NCI-H748 (cell line): ENCODE measurements at regions not wholly inside any gene's neighbourhood (a gene's known extent, or its start where the extent isn't known, plus 50 kb on each side); places are given as distances from the start of the nearest gene placed in this dataset.

Experiments used
- DNase-seq: peaks from one replicate; lab custom pipeline; 2025; ENCODE audit not compliant: unreplicated experiment; lab: John Stamatoyannopoulos, UW

- DNase-seq: no peak
Measured at GRCh38 chr3:23644099-23644498, 161.7 kb upstream of the UBE2E1 start.

GRCh38 chr3:23644676-23645075 lies 161.1 kb upstream of the UBE2E1 start:
- no peak for DNase-seq

GRCh38 chr3:23645533-23646183 lies 160.1 kb upstream of the UBE2E1 start:
- no peak for DNase-seq

- no peak for DNase-seq
Measured at GRCh38 chr3:23646184-23646920, 159.4 kb upstream of the UBE2E1 start.

- DNase-seq: no peak
Measured at GRCh38 chr3:23647706-23648258, 158.0 kb upstream of the UBE2E1 start.

- DNase-seq: no peak
Measured at GRCh38 chr3:23648326-23648995, 157.3 kb upstream of the UBE2E1 start.

- DNase-seq: no peak
Measured at GRCh38 chr3:23648996-23649395, 156.8 kb upstream of the UBE2E1 start.

GRCh38 chr3:23649448-23649847 lies 156.3 kb upstream of the UBE2E1 start:
- DNase-seq: no peak

- no peak for DNase-seq
Measured at GRCh38 chr3:23650371-23651140, 155.2 kb upstream of the UBE2E1 start.

GRCh38 chr3:23653647-23654525 lies 151.9 kb upstream of the UBE2E1 start:
- DNase-seq: no peak

GRCh38 chr3:23654571-23654970 lies 151.2 kb upstream of the UBE2E1 start:
- DNase-seq: no peak

GRCh38 chr3:23655749-23656148 lies 150.0 kb upstream of the UBE2E1 start:
- no peak for DNase-seq

- DNase-seq: no peak
Measured at GRCh38 chr3:23656199-23656598, 149.6 kb upstream of the UBE2E1 start.

GRCh38 chr3:23656821-23657220 lies 148.9 kb upstream of the UBE2E1 start:
- no peak for DNase-seq

- DNase-seq: no peak
Measured at GRCh38 chr3:23657647-23658046, 148.1 kb upstream of the UBE2E1 start.

- DNase-seq: no peak
Measured at GRCh38 chr3:23659274-23659673, 146.5 kb upstream of the UBE2E1 start.

- no peak for DNase-seq
Measured at GRCh38 chr3:23659840-23660430, 145.8 kb upstream of the UBE2E1 start.

GRCh38 chr3:23662079-23662617 lies 143.6 kb upstream of the UBE2E1 start:
- DNase-seq: no peak

- no peak for DNase-seq
Measured at GRCh38 chr3:23663246-23663645, 142.5 kb upstream of the UBE2E1 start.
